ENCODE measurements at regions not wholly inside any gene's neighbourhood (a gene's known extent, or its start where the extent isn't known, plus 50 kb on each side); places are given as distances from the start of the nearest gene placed in this dataset.

- intact Hi-C loops (cut with micrococcal nuclease): no loop called here
- DNase-seq (no peak), ATAC-seq (ENCODE audit: low read depth) (no peak)
- no peak overlapping the region for H3K4me3 Mint-ChIP-seq
- no peaks in the 10 kb centered on the region for H3K4me1 Mint-ChIP-seq
- no peaks in the 10 kb centered on the region for H3K36me3 Mint-ChIP-seq (ENCODE audit: low read depth)
- ChIA-PET CTCF (no interaction called here), POLR2A (no interaction called here)
- no peak for TF ChIP-seq CTCF (IDR thresholded peaks at IDR 0.05)
- H3K9me3 Mint-ChIP-seq: peaks cover 2% of the 10 kb centered on the region
- no peaks in the 10 kb centered on the region for H3K27me3 Mint-ChIP-seq
- no peak overlapping the region for H3K27ac Mint-ChIP-seq
These were observed 83.0 kb upstream of the SOX11 start for GRCh38 chr2:5609201-5609600.

- H3K4me1 Mint-ChIP-seq: no peaks in the 10 kb centered on the region
- no peaks in the 10 kb centered on the region for H3K27me3 Mint-ChIP-seq
- no peak for TF ChIP-seq CTCF (IDR thresholded peaks at IDR 0.05)
- ATAC-seq (ENCODE audit: low read depth): no peak
- ChIA-PET CTCF (no interaction called here), POLR2A (no interaction called here)
- intact Hi-C loops (cut with micrococcal nuclease): no loop called here
- no peak for DNase-seq
- H3K27ac Mint-ChIP-seq: no peak overlapping the region
- H3K4me3 Mint-ChIP-seq: no peak overlapping the region
- no peaks in the 10 kb centered on the region for H3K36me3 Mint-ChIP-seq (ENCODE audit: low read depth)
- H3K9me3 Mint-ChIP-seq: peaks cover 2% of the 10 kb centered on the region
These were observed 79.5 kb upstream of the SOX11 start for GRCh38 chr2:5612666-5613065.

GRCh38 chr2:5616019-5616418, 76.2 kb upstream of the SOX11 start:
- DNase-seq (no peak), ATAC-seq (ENCODE audit: low read depth) (no peak)
- TF ChIP-seq CTCF (IDR thresholded peaks at IDR 0.05): no peak
- intact Hi-C loops (cut with micrococcal nuclease): no loop called here
- ChIA-PET CTCF (no interaction called here), POLR2A (no interaction called here)
- Mint-ChIP-seq H3K27me3 (no peaks in the 10 kb centered on the region), H3K27ac (no peak overlapping the region), H3K4me1 (no peaks in the 10 kb centered on the region), H3K9me3 (peaks cover 2% of the 10 kb centered on the region), H3K36me3 (ENCODE audit: low read depth) (no peaks in the 10 kb centered on the region), H3K4me3 (no peak overlapping the region)

DNA sequence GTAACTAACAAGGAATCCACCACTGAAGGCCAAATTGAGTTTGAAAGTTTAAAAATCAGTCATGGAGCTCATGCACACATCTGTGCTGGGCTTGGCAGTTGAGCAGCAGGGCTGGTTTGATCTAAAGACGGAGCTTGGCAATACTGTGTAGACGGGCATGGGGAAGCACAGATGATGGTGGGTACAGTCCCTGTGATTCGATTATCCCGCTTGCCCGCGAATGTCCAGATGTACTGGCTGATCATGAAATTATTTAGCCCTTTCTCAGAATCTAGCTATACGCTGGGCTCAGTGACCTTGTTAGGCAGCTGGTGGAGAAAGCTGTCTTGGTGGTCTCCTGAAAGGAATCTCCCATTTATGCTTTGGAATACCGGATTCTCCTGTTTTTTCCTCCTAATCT, 74.8 kb upstream of the SOX11 start:
- ChIA-PET CTCF (no interaction called here), POLR2A (no interaction called here)
- no peak for ATAC-seq (ENCODE audit: low read depth)
- Mint-ChIP-seq H3K9me3 (no peaks in the 10 kb centered on the region), H3K36me3 (ENCODE audit: low read depth) (no peaks in the 10 kb centered on the region), H3K4me1 (no peaks in the 10 kb centered on the region), H3K27ac (no peak overlapping the region), H3K4me3 (no peak overlapping the region), H3K27me3 (no peaks in the 10 kb centered on the region)
- intact Hi-C loops (cut with micrococcal nuclease): no loop called here
- TF ChIP-seq CTCF (IDR thresholded peaks at IDR 0.05): no peak
- DNase-seq: no peak

GRCh38 chr2:5617796-5618195, 74.4 kb upstream of the SOX11 start:
- no peak overlapping the region for H3K27ac Mint-ChIP-seq
- TF ChIP-seq CTCF (IDR thresholded peaks at IDR 0.05): no peak

More at GRCh38 chr2:5617796-5618195, 74.4 kb upstream of the SOX11 start:
- CTCF ChIA-PET: no interaction called here
- DNase-seq (no peak), ATAC-seq (ENCODE audit: low read depth) (no peak)
- Mint-ChIP-seq H3K4me3 (no peak overlapping the region), H3K36me3 (ENCODE audit: low read depth) (no peaks in the 10 kb centered on the region), H3K9me3 (no peaks in the 10 kb centered on the region), H3K4me1 (no peaks in the 10 kb centered on the region), H3K27me3 (no peaks in the 10 kb centered on the region)
- POLR2A ChIA-PET: no interaction called here
- intact Hi-C loops (cut with micrococcal nuclease): no loop called here

Data from activated B cell treated with CpG ODN at 0.5 μM for 24 hours (primary cell).